ENCODE measurements at regions not wholly inside any gene's neighbourhood (a gene's known extent, or its start where the extent isn't known, plus 50 kb on each side); places are given as distances from the start of the nearest gene placed in this dataset.

GRCh38 chr11:96624126-96624525, 234.3 kb downstream of the JRKL start:
- TF ChIP-seq ARNT (IDR thresholded peaks at IDR 0.05) (no peak), CHD2 (IDR thresholded peaks at IDR 0.05; ENCODE audit: low read depth, low read length) (no peak), RUNX1 (IDR thresholded peaks at IDR 0.05; ENCODE audit: low read depth) (no peak), EZH2 (IDR thresholded peaks at IDR 0.05; ENCODE audit: borderline replicate concordance, low read depth, low read length) (no peak), ZNF3 (CRISPR knock-in tag; IDR thresholded peaks at IDR 0.05) (no peak), ZNF274 (IDR thresholded peaks at IDR 0.05; ENCODE audit: borderline replicate concordance, low read depth, low read length) (no peak), POLR2A (conservative IDR thresholded peaks at IDR 0.05) (no peak), HMBOX1 (IDR thresholded peaks at IDR 0.05) (no peak), ZNF280B (CRISPR knock-in tag; IDR thresholded peaks at IDR 0.05) (no peak), ZNF239 (CRISPR knock-in tag; IDR thresholded peaks at IDR 0.05) (no peak), RAD21 (CRISPR knock-in tag; conservative IDR thresholded peaks at IDR 0.05 in 1 of 2, IDR thresholded peaks at IDR 0.05 in 1 of 2) (no peak)
- TF ChIP-seq, protein P1, sequence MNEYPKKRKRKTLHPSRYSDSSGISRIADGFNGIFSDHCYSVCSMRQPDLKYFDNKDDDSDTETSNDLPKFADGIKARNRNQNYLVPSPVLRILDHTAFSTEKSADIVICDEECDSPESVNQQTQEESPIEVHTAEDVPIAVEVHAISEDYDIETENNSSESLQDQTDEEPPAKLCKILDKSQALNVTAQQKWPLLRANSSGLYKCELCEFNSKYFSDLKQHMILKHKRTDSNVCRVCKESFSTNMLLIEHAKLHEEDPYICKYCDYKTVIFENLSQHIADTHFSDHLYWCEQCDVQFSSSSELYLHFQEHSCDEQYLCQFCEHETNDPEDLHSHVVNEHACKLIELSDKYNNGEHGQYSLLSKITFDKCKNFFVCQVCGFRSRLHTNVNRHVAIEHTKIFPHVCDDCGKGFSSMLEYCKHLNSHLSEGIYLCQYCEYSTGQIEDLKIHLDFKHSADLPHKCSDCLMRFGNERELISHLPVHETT (CRISPR knock-in tag; conservative IDR thresholded peaks at IDR 0.05 in 1 of 2, IDR thresholded peaks at IDR 0.05 in 1 of 2): no peak

Measured in K562 (cell line).